Neuronal stem cell (in vitro differentiated cells): ENCODE measurements at regions not wholly inside any gene's neighbourhood (a gene's known extent, or its start where the extent isn't known, plus 50 kb on each side); places are given as distances from the start of the nearest gene placed in this dataset.

Experiments used
- DNase-seq: peaks from one replicate; pipeline ENCODE4 v3.0.0-alpha.2; 2013; ENCODE audit warnings: low spot score
- H2AFZ ChIP-seq: one replicate; pipeline ENCODE4 v1.6.1; 2013; ENCODE audit warnings: mild to moderate bottlenecking, low read length, inconsistent platforms
- H2AK5ac ChIP-seq: 2 replicates; pipeline ENCODE4 v1.6.1; 2013; ENCODE audit warnings: low read depth, mild to moderate bottlenecking, inconsistent platforms, low read length, moderate library complexity, mixed read lengths
- H2BK120ac ChIP-seq: 2 replicates; pipeline ENCODE4 v1.6.1; 2013; ENCODE audit warnings: low read depth, mild to moderate bottlenecking, inconsistent platforms, low read length, moderate library complexity, mixed read lengths
- H2BK12ac ChIP-seq: one replicate; pipeline ENCODE4 v1.6.1; 2013; ENCODE audit warnings: low read length, inconsistent platforms
- H2BK15ac ChIP-seq: 2 replicates; pipeline ENCODE4 v1.6.1; 2013; ENCODE audit warnings: mild to moderate bottlenecking, low read length, inconsistent platforms, mixed read lengths
- H2BK5ac ChIP-seq: one replicate; pipeline ENCODE4 v1.6.1; 2013; ENCODE audit warnings: inconsistent platforms, mild to moderate bottlenecking, low read length, moderate library complexity
- H3K14ac ChIP-seq: one replicate; pipeline ENCODE4 v1.6.1; 2013; ENCODE audit warnings: low read length, inconsistent platforms
- H3K18ac ChIP-seq: 2 replicates; pipeline ENCODE4 v1.6.1; 2013; ENCODE audit warnings: low read length, inconsistent platforms
- H3K23ac ChIP-seq: 2 replicates; pipeline ENCODE4 v1.6.1; 2013; ENCODE audit warnings: low read depth, mild to moderate bottlenecking, mixed read lengths, low read length, inconsistent platforms; ENCODE audit not compliant: poor library complexity
- H3K27ac ChIP-seq: replicated peaks from 3 replicates; pipeline ENCODE4 v1.5.1; 2013; ENCODE audit warnings: low read length, inconsistent platforms
- H3K27me3 ChIP-seq, 3 experiments: 2 replicates each; pipeline ENCODE4 v1.6.1; 2013; ENCODE audit warnings: low read length in 3 of 3, mild to moderate bottlenecking in 2 of 3, inconsistent platforms in 1 of 3, low read depth in 1 of 3, mixed read lengths in 1 of 3, moderate library complexity in 1 of 3; ENCODE audit not compliant: control insufficient read depth in 3 of 3, insufficient read depth in 3 of 3
- H3K36me3 ChIP-seq, 2 donors: replicated peaks in 1 of 2; 2 replicates each; pipeline ENCODE4 v1.6.1; 2013; ENCODE audit warnings: low read length in 2 of 2; ENCODE audit not compliant: control insufficient read depth in 2 of 2, insufficient read depth in 2 of 2
- H3K4ac ChIP-seq: 2 replicates; pipeline ENCODE4 v1.6.1; 2013; ENCODE audit warnings: inconsistent platforms, mild to moderate bottlenecking, low read length, moderate library complexity
- H3K4me1 ChIP-seq, 2 donors: 1 replicate in 1 of 2; 2 replicates in 1 of 2; pipeline ENCODE4 v1.6.1; 2013; ENCODE audit warnings: low read length in 2 of 2, low read depth in 1 of 2; ENCODE audit not compliant: control insufficient read depth in 2 of 2, insufficient read depth in 1 of 2
- H3K4me2 ChIP-seq: one replicate; pipeline ENCODE4 v1.6.1; 2013; ENCODE audit warnings: mild to moderate bottlenecking, low read length, inconsistent platforms; ENCODE audit not compliant: insufficient read depth, poor library complexity, severe bottlenecking
- H3K4me3 ChIP-seq, 2 donors: 2 replicates each; pipeline ENCODE4 v1.5.1; 2013; ENCODE audit warnings: low read length in 2 of 2, mild to moderate bottlenecking in 2 of 2, inconsistent platforms in 1 of 2, moderate library complexity in 1 of 2
- H3K79me1 ChIP-seq: one replicate; pipeline ENCODE4 v1.6.1; 2013; ENCODE audit warnings: low read depth, mild to moderate bottlenecking, inconsistent platforms, low read length, moderate library complexity
- H3K9ac ChIP-seq: one replicate; pipeline ENCODE4 v1.6.1; 2013; ENCODE audit warnings: mild to moderate bottlenecking, low read depth, low read length, inconsistent platforms; ENCODE audit not compliant: poor library complexity
- H3K9me3 ChIP-seq, 2 donors: replicated peaks in 1 of 2; 2 replicates each; pipeline versions ENCODE3 to v1.6.1; 2013; ENCODE audit warnings: low read length in 2 of 2, mild to moderate bottlenecking in 2 of 2, inconsistent platforms in 1 of 2, low read depth in 1 of 2, mixed read lengths in 1 of 2, moderate library complexity in 1 of 2; ENCODE audit not compliant: control insufficient read depth in 2 of 2, insufficient read depth in 1 of 2
- H4K8ac ChIP-seq: one replicate; pipeline ENCODE4 v1.6.1; 2013; ENCODE audit warnings: low read depth, mild to moderate bottlenecking, inconsistent platforms, low read length, moderate library complexity
- H4K91ac ChIP-seq: one replicate; pipeline ENCODE4 v1.6.1; 2013; ENCODE audit warnings: low read length, low read depth, mild to moderate bottlenecking, inconsistent platforms; ENCODE audit not compliant: poor library complexity
- WGBS, 2 donors: extraction: QIAGEN DNeasy Blood & Tissue Kit; methylation state at CpG; one replicate each; pipeline ENCODE4 v1.1.7; 2013; ENCODE audit warnings: missing lambda C conversion rate in 2 of 2, mixed read lengths in 1 of 2; ENCODE audit not compliant: insufficient read length in 2 of 2, insufficient replicate concordance in 1 of 2; ENCODE audit errors: extremely low coverage in 2 of 2; 5-methylcytosine and 5-hydroxymethylcytosine counted together

DNA sequence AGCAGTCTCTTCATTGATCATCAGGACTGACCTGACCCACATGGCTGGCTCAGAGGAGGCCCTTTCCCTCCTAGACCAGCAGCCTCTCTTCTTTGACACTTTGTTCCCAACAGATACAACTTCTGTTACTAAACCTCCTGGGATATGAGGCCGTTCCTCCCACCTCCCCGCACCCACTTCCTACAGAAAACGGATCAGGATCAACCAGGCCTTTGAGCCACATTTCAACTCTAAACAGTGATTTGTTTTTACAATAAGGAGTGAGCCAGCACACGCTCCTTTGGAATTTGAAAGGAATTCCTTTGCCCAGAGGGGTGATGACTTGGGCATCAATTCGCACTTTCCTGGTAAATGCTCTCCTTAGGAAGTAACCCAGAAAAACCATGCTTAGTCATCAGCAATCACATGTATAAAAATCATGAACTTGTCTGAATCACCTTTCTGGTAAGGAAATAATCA is 180.4 kb downstream of the FAM124B start:
- Histone ChIP-seq H4K8ac (no peak overlapping the region), H3K9me3 (peaks cover 0 to 3% of the 10 kb centered on the region in 2 donors), H3K27ac (peak overlapping the region; percentile 34), H2BK15ac (no peak overlapping the region), H3K23ac (no peak overlapping the region), H3K36me3 (no peaks in the 10 kb centered on the region), H3K18ac (no peak overlapping the region), H3K79me1 (no peaks in the 10 kb centered on the region), H4K91ac (no peak overlapping the region), H3K4me3 (no peak overlapping the region), H3K4ac (no peak overlapping the region), H3K4me2 (no peak overlapping the region), H3K27me3 (no peaks in the 10 kb centered on the region), H2AFZ (peak overlapping the region; percentile 21), H2BK5ac (no peak overlapping the region), H2BK12ac (no peak overlapping the region), H2BK120ac (no peak overlapping the region), H3K14ac (no peak overlapping the region), H3K4me1 (peaks cover 0 to 6% of the 10 kb centered on the region in 2 donors), H3K9ac (no peak overlapping the region), H2AK5ac (no peak overlapping the region)
- peak; percentile 8 for DNase-seq
- WGBS, 2 donors = no CpG with 5 or more reads among the region's 5 CpGs

DNA sequence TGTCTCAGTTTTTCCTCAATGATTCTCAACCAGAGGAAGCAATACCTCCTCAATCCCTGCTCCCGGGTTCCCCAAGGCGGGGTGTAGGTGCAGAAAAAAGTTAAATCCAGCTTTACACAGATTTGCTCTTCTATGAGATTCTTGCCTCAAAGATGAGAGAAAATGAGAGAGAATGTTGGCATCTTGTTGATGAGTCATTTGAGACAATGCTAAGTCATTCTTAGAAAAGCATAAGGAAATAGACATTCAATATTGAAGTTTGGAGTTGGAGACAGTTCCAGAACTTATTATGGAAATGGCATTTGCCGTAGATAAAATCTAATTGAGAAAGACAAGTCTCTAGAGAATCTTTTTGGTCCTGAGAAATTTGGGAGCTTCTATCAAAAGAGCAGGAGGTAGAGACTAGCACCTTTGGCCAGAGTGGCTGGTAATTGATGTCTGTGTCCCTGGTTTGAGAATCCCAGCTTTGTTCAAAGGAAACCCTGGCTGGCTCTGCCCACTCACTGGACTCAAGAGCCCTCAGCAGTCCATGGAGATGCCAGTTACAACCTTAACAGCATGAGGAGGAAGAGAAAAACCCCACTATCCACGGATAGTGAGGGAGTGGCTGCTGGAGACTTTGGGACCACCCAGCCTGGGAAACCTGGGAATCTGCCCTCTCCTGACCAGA is 181.2 kb downstream of the FAM124B start:
- Histone ChIP-seq H3K23ac (no peak overlapping the region), H3K9me3 (peaks cover 0 to 3% of the 10 kb centered on the region in 2 donors), H3K4ac (no peak overlapping the region), H4K91ac (no peak overlapping the region), H3K14ac (no peak overlapping the region), H3K4me3 (no peak overlapping the region), H3K27ac (peak overlapping the region; percentile 34), H3K4me2 (no peak overlapping the region), H2BK12ac (no peak overlapping the region), H3K27me3 (no peaks in the 10 kb centered on the region), H4K8ac (no peak overlapping the region), H2BK15ac (no peak overlapping the region), H2BK5ac (no peak overlapping the region), H2AFZ (no peak overlapping the region), H3K79me1 (no peaks in the 10 kb centered on the region), H3K9ac (no peak overlapping the region), H3K18ac (peak overlapping the region; percentile 79), H2AK5ac (no peak overlapping the region), H3K36me3 (no peaks in the 10 kb centered on the region), H3K4me1 (peaks cover 0 to 6% of the 10 kb centered on the region in 2 donors), H2BK120ac (no peak overlapping the region)
- no peak for DNase-seq
- no CpG with 5 or more reads among the region's 4 CpGs for WGBS, 2 donors

DNA sequence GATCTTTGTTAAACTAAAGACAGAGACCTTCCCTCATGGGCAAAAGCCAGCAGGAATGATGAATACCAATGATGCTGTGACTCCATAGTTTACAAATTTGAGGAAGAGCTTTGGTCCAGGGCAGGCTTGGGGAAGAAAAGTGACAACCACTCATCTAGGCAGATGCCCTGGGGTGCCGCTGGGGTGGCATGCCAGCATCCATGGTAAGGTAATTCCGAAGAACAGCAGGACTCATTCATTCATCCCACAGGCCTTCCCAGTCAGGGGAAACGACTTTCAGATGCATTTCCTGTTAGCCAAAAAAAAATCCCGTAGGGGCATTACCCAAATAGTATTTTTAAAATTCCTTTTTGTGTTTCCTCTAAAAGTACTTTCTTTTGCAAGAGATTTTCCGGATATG is 180.7 kb upstream of the SERPINE2 start:
- H3K79me1 ChIP-seq = no peaks in the 10 kb centered on the region
- no CpG with 5 or more reads among the region's 5 CpGs for WGBS, 2 donors
- DNase-seq = no peak
- no peaks in the 10 kb centered on the region for H3K36me3 ChIP-seq
- no peak overlapping the region for H2BK12ac ChIP-seq
- H3K4me1 ChIP-seq = peaks cover 0 to 6% of the 10 kb centered on the region in 2 donors
- no peak overlapping the region for H2AK5ac ChIP-seq
- no peak overlapping the region for H2BK15ac ChIP-seq
- no peak overlapping the region for H3K4me3 ChIP-seq
- no peak overlapping the region for H2AFZ ChIP-seq
- no peak overlapping the region for H3K9ac ChIP-seq
- no peak overlapping the region for H3K14ac ChIP-seq
- H3K27ac ChIP-seq = no peak overlapping the region
- H3K4ac ChIP-seq = no peak overlapping the region
- H4K8ac ChIP-seq = no peak overlapping the region
- no peak overlapping the region for H3K18ac ChIP-seq
- H4K91ac ChIP-seq = no peak overlapping the region
- peaks cover 0 to 3% of the 10 kb centered on the region in 2 donors for H3K9me3 ChIP-seq
- no peak overlapping the region for H2BK5ac ChIP-seq
- no peak overlapping the region for H3K4me2 ChIP-seq
- H3K23ac ChIP-seq = no peak overlapping the region
- H2BK120ac ChIP-seq = no peak overlapping the region
- no peaks in the 10 kb centered on the region for H3K27me3 ChIP-seq

DNA sequence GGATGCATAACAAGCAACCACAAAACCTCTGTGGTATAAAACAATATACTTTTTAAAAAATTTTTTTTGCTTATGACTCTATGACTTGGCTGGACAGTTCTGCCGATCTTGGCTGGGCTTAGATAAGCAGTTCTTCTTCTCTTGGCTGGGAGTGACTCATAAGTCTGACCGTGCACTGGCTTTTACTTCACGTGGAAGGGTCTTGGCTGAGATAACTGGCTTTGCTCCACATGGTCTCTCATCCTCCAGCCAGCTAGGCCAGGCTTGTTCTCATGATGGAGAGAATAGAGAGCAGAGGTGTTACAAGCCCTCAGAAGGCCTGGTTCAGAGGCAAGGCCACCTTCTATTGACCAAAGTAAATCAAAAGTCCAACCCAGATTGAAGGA is 178.9 kb upstream of the SERPINE2 start:
- Histone ChIP-seq H3K9ac (no peak overlapping the region), H3K27me3 (no peaks in the 10 kb centered on the region), H2AFZ (no peak overlapping the region), H3K4me1 (peaks cover 0 to 6% of the 10 kb centered on the region in 2 donors), H3K36me3 (no peaks in the 10 kb centered on the region), H3K4me3 (no peak overlapping the region), H2BK12ac (no peak overlapping the region), H2BK15ac (no peak overlapping the region), H3K79me1 (no peaks in the 10 kb centered on the region), H3K4me2 (no peak overlapping the region), H3K4ac (no peak overlapping the region), H3K14ac (no peak overlapping the region), H2BK5ac (no peak overlapping the region), H3K9me3 (peaks cover 0 to 3% of the 10 kb centered on the region in 2 donors), H3K23ac (no peak overlapping the region), H2BK120ac (no peak overlapping the region), H4K91ac (no peak overlapping the region), H2AK5ac (no peak overlapping the region), H3K18ac (no peak overlapping the region), H4K8ac (no peak overlapping the region), H3K27ac (no peak overlapping the region)
- no peak for DNase-seq
- no CpG with 5 or more reads among the region's 3 CpGs for WGBS, 2 donors
